DOHH2 (cell line): ENCODE measurements at regions not wholly inside any gene's neighbourhood (a gene's known extent, or its start where the extent isn't known, plus 50 kb on each side); places are given as distances from the start of the nearest gene placed in this dataset.

Experiments used
- H3F3A ChIP-seq: fragments of 200-600 bp; sonication (generic), shearing (Covaris generic); 2 replicates; pipeline ENCODE4 v1.6.0; 2016; ENCODE audit warnings: antibody characterized with exemption, mild to moderate bottlenecking; ENCODE audit not compliant: control insufficient read depth, insufficient read depth
- H3K27ac ChIP-seq: fragments of 200-600 bp; sonication (generic); 2 replicates; pipeline ENCODE4 v1.5.1; 2014; ENCODE audit warnings: low read depth, mild to moderate bottlenecking, low read length, moderate library complexity
- H3K27me3 ChIP-seq: fragments of 200-600 bp; sonication (generic); 2 replicates; pipeline ENCODE4 v1.6.1; 2014; ENCODE audit warnings: mild to moderate bottlenecking, low read length, mixed read lengths; ENCODE audit not compliant: control insufficient read depth
- H3K36me3 ChIP-seq: fragments of 200-600 bp; sonication (generic); 2 replicates; pipeline ENCODE4 v1.6.1; 2014; ENCODE audit warnings: mild to moderate bottlenecking, low read length, moderate library complexity, mixed read lengths; ENCODE audit not compliant: control insufficient read depth
- H3K4me1 ChIP-seq: fragments of 200-600 bp; sonication (generic); 2 replicates; pipeline ENCODE4 v1.6.1; 2014; ENCODE audit warnings: mild to moderate bottlenecking, low read length, mixed read lengths; ENCODE audit not compliant: control insufficient read depth
- H3K4me2 ChIP-seq: fragments of 200-600 bp; sonication (generic); 2 replicates; pipeline ENCODE4 v1.6.0; 2014; ENCODE audit warnings: mild to moderate bottlenecking, low read length, moderate library complexity
- H3K4me3 ChIP-seq: fragments of 200-600 bp; sonication (generic); 2 replicates; pipeline ENCODE4 v1.5.1; 2014; ENCODE audit warnings: mild to moderate bottlenecking, low read length, mixed read lengths
- H3K79me2 ChIP-seq: fragments of 200-600 bp; sonication (generic); 2 replicates; pipeline ENCODE4 v1.6.1; 2014; ENCODE audit warnings: mild to moderate bottlenecking, low read length, mixed read lengths; ENCODE audit not compliant: control insufficient read depth
- H3K9me2 ChIP-seq: fragments of 200-600 bp; sonication (generic); replicated peaks from 2 replicates; pipeline ENCODE4 v1.6.1; 2014; ENCODE audit warnings: mild to moderate bottlenecking, low read length, mixed read lengths; ENCODE audit not compliant: control insufficient read depth
- H3K9me3 ChIP-seq: fragments of 200-600 bp; sonication (generic); 2 replicates; pipeline ENCODE4 v1.6.1; 2014; ENCODE audit warnings: antibody characterized with exemption, low read length, mixed read lengths; ENCODE audit not compliant: control insufficient read depth, insufficient read depth
- H4K20me1 ChIP-seq: fragments of 200-600 bp; sonication (generic); 2 replicates; pipeline ENCODE4 v1.6.0; 2014; ENCODE audit warnings: low read depth, mild to moderate bottlenecking, antibody characterized with exemption, low read length, moderate library complexity; ENCODE audit not compliant: control insufficient read depth, insufficient read depth
- CTCF ChIP-seq: fragments of 200-600 bp; sonication (generic); IDR thresholded peaks from one replicate; pipeline ENCODE4 v1.5.1; 2014; ENCODE audit warnings: antibody characterized with exemption, mild to moderate bottlenecking, low read depth, low read length; ENCODE audit not compliant: poor library complexity, severe bottlenecking
- EZH2phosphoT487 ChIP-seq: fragments of 200-600 bp; sonication (generic); IDR thresholded peaks from 2 replicates; pipeline ENCODE4 v1.6.1; 2017; ENCODE audit warnings: borderline replicate concordance, mild to moderate bottlenecking, antibody characterized with exemption, low read length, moderate library complexity, mixed read lengths

- Histone ChIP-seq H3K9me2 (no peaks in the 10 kb centered on the region), H3K4me1 (no peaks in the 10 kb centered on the region), H3K4me3 (no peak overlapping the region), H3F3A (no peaks in the 10 kb centered on the region), H3K36me3 (no peaks in the 10 kb centered on the region), H4K20me1 (no peaks in the 10 kb centered on the region), H3K27me3 (no peaks in the 10 kb centered on the region), H3K27ac (no peak overlapping the region), H3K4me2 (no peak overlapping the region), H3K79me2 (no peaks in the 10 kb centered on the region), H3K9me3 (no peaks in the 10 kb centered on the region; the same call in 1 of the 2 replicates)
- TF ChIP-seq EZH2phosphoT487 (no peak), CTCF (no peak)
Measured at GRCh38 chr5:143946837-143947236, 134.9 kb downstream of the HMHB1 start.

GRCh38 chr5:143947313-143947712 is 135.4 kb downstream of the HMHB1 start:
- Histone ChIP-seq H3K4me1 (no peaks in the 10 kb centered on the region), H3K79me2 (no peaks in the 10 kb centered on the region), H4K20me1 (no peaks in the 10 kb centered on the region), H3K9me2 (no peaks in the 10 kb centered on the region), H3K27ac (no peak overlapping the region), H3K9me3 (no peaks in the 10 kb centered on the region; the same call in 1 of the 2 replicates), H3K4me2 (no peak overlapping the region), H3F3A (no peaks in the 10 kb centered on the region), H3K36me3 (no peaks in the 10 kb centered on the region), H3K4me3 (no peak overlapping the region), H3K27me3 (no peaks in the 10 kb centered on the region)
- no peak for TF ChIP-seq CTCF
- no peak for TF ChIP-seq EZH2phosphoT487

DNA sequence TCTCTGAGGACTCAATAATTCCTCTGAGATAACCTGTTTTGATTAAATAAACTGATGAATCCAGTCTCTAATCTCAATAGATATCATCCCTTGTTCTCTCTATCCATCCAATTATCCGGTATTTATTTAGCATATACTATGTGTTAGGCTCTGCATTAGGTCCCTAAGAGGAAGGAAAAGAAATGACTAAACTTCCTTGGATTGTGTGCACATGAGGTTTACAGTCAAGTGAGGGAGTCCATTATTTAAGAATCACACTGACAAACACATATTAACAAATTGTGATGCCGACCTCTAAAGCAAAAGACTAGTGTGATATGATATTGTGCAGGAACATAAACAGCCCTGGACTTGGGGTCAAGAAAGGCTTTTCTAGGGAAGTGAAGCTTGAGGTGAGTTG is 140.8 kb downstream of the HMHB1 start:
- Histone ChIP-seq H3F3A (no peaks in the 10 kb centered on the region), H3K9me2 (no peaks in the 10 kb centered on the region)
- TF ChIP-seq CTCF, result no peak
- no peak for TF ChIP-seq EZH2phosphoT487

DNA sequence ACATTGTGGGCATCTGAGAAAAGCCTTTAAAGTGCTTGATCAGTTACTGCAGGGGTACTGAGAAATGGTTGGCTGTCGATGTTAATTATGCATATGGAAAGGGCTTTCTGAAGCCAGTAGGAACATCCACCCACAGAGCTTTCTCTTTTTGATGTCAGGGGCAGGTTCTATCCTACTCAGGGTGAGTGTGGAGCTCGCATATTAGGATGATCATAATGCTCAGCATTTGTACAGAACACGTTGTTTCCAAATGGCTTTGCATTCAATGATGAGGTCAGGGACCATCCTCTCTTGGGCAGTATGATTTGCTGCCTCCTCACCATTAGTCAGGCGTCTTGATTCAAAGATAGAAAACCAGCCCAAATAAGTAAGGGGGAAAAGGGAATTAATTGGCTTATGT is 141.9 kb downstream of the HMHB1 start:
- Histone ChIP-seq H3K9me2 (no peaks in the 10 kb centered on the region), H4K20me1 (no peaks in the 10 kb centered on the region), H3K36me3 (no peaks in the 10 kb centered on the region), H3K4me3 (no peak overlapping the region), H3K79me2 (no peaks in the 10 kb centered on the region), H3F3A (no peaks in the 10 kb centered on the region), H3K9me3 (no peaks in the 10 kb centered on the region), H3K27me3 (no peaks in the 10 kb centered on the region), H3K27ac (no peak overlapping the region), H3K4me1 (no peaks in the 10 kb centered on the region), H3K4me2 (no peak overlapping the region)
- TF ChIP-seq CTCF, result no peak
- TF ChIP-seq EZH2phosphoT487, result no peak

More for the DNA sequence above, 140.8 kb downstream of the HMHB1 start:
- Histone ChIP-seq H3K27ac (no peak overlapping the region), H4K20me1 (no peaks in the 10 kb centered on the region), H3K4me3 (no peak overlapping the region), H3K36me3 (no peaks in the 10 kb centered on the region), H3K27me3 (no peaks in the 10 kb centered on the region), H3K79me2 (no peaks in the 10 kb centered on the region), H3K4me2 (no peak overlapping the region), H3K4me1 (no peaks in the 10 kb centered on the region), H3K9me3 (no peaks in the 10 kb centered on the region)
